Thyroid gland (tissue), 4 donors: ENCODE measurements at regions not wholly inside any gene's neighbourhood (a gene's known extent, or its start where the extent isn't known, plus 50 kb on each side); places are given as distances from the start of the nearest gene placed in this dataset.

Experiments used
- DNase-seq, 2 donors: peaks; one replicate each; pipeline ENCODE4 v3.0.0-alpha.2; 2019
- H3K27ac ChIP-seq, 3 donors: fragments of 200-600 bp; sonication (generic); 1 replicate in 2 of 3; 2 replicates in 1 of 3; pipeline ENCODE4 v1.5.1; 2016 to 2019; ENCODE audit warnings: mild to moderate bottlenecking in 1 of 3, moderate library complexity in 1 of 3
- H3K27me3 ChIP-seq: fragments of 200-600 bp; sonication (generic); one replicate; pipeline ENCODE4 v1.5.1; 2019
- H3K36me3 ChIP-seq, 2 donors: fragments of 200-600 bp; sonication (generic); one replicate each; pipeline ENCODE4 v1.5.1; 2016 to 2019
- H3K4me1 ChIP-seq, 2 donors: fragments of 200-600 bp; sonication (generic); one replicate each; pipeline ENCODE4 v1.5.1; 2017 to 2019
- H3K4me3 ChIP-seq, 3 donors: fragments of 200-600 bp; sonication (generic); replicated peaks in 1 of 3; 1 replicate in 2 of 3; 2 replicates in 1 of 3; pipeline ENCODE4 v1.5.1; 2016; ENCODE audit warnings: mild to moderate bottlenecking in 1 of 3
- H3K9me3 ChIP-seq: fragments of 200-600 bp; sonication (generic); one replicate; pipeline ENCODE4 v1.5.1; 2017
- POLR2A ChIP-seq, 2 donors: fragments of 450-650 bp; IDR thresholded peaks; one replicate each; pipeline ENCODE4 v1.6.1; 2017; ENCODE audit warnings: antibody characterized with exemption in 2 of 2, mild to moderate bottlenecking in 2 of 2, moderate library complexity in 1 of 2
- WGBS, 2 donors: methylation state at CpG; one replicate each; pipeline ENCODE4 v1.1.5; 2017; 5-methylcytosine and 5-hydroxymethylcytosine counted together
- intact Hi-C: fragments of 100-400 bp; cut with DNase I; formaldehyde crosslinking; loops from one replicate; pipeline ENCODE4 v1.15.1; 2023
- TF ChIP-seq, protein P1 (sequence below), 6 experiments: fragments of 200-600 bp in 3 of 6; fragments of 450-650 bp in 3 of 6; sonication (generic) in 3 of 6; IDR thresholded peaks; one replicate each; pipeline ENCODE4 v1.5.1; 2016 to 2019; ENCODE audit warnings: antibody characterized with exemption in 6 of 6, mild to moderate bottlenecking in 2 of 6, inconsistent platforms in 1 of 6, moderate library complexity in 1 of 6

DNA sequence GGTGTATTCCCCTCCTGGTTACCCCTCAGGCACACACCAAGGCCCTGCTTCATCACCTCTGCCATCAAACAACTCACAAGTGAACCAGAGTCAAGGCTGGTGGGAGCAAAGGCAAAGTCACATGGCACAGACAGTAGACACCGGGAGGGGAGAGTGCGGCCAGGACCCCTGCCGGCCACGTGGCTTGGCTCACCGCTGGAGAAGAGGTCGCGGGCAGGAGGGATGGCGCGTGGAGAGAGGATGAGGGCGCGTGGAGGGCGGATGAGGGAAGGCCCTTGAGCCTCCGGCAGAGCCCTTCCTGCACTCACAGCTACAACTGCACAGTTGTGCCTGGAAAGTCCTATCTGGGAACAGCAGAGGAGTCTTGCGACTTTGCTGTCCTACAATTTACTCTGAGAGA, 104.2 kb upstream of the ADRA2C start:
- no peak for TF ChIP-seq POLR2A (IDR thresholded peaks at IDR 0.05)
- TF ChIP-seq, protein P1, sequence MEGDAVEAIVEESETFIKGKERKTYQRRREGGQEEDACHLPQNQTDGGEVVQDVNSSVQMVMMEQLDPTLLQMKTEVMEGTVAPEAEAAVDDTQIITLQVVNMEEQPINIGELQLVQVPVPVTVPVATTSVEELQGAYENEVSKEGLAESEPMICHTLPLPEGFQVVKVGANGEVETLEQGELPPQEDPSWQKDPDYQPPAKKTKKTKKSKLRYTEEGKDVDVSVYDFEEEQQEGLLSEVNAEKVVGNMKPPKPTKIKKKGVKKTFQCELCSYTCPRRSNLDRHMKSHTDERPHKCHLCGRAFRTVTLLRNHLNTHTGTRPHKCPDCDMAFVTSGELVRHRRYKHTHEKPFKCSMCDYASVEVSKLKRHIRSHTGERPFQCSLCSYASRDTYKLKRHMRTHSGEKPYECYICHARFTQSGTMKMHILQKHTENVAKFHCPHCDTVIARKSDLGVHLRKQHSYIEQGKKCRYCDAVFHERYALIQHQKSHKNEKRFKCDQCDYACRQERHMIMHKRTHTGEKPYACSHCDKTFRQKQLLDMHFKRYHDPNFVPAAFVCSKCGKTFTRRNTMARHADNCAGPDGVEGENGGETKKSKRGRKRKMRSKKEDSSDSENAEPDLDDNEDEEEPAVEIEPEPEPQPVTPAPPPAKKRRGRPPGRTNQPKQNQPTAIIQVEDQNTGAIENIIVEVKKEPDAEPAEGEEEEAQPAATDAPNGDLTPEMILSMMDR (IDR thresholded peaks at IDR 0.05): no peak
- Histone ChIP-seq H3K4me1 (peaks cover 0 to 8% of the 10 kb centered on the region in 2 donors), H3K27me3 (no peaks in the 10 kb centered on the region), H3K9me3 (no peaks in the 10 kb centered on the region), H3K36me3 (no peaks in the 10 kb centered on the region), H3K4me3 (no peak overlapping the region), H3K27ac (no peak overlapping the region)
- intact Hi-C loops: no loop called here
- WGBS, 2 donors: 35 to 59% methylated on average over 14 of the region's 14 CpGs
- DNase-seq: no peak

DNA sequence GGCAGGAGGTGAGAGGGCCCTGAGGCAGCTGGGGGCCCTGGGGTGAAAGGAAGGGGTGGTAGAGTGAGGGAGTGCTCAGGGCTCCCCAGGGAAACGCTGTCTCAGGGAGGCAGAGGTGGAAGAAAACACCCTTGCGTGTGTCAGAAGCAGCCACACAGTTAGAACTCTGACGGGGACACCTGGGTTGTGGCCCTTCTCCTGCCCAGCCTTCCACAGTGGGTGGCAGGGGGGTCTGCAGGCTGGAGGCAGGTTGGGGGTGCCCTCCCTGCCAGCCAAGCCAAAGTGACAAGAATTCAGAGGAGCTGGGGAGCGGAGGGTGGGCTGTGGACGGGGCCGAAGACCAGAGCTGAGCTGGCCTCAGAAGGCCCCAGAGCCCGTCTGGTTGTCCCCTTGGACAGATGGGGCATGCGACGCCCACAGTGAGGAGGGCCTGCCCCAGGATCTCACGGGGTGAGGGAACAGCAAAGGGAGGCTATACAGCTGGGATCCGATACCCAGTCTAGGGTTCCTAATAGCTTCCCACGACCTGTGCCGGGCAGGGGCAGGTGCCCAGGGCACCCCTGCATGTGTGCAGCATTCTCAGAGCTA, 105.2 kb upstream of the ADRA2C start:
- no peak for DNase-seq
- H3K4me1 ChIP-seq: peaks cover 0 to 8% of the 10 kb centered on the region in 2 donors
- 93 to 95% methylated on average over 13 of the region's 13 CpGs for WGBS, 2 donors

GRCh38 chr4:3660086-3660927, 105.9 kb upstream of the ADRA2C start:
- Histone ChIP-seq H3K36me3 (no peaks in the 10 kb centered on the region), H3K4me1 (peaks cover 0 to 8% of the 10 kb centered on the region in 2 donors), H3K27ac (no peak overlapping the region), H3K27me3 (no peaks in the 10 kb centered on the region), H3K9me3 (no peaks in the 10 kb centered on the region), H3K4me3 (no peak overlapping the region)
- 61 to 75% methylated on average over 19 to 21 of the region's 23 CpGs for WGBS, 2 donors
- no peak for TF ChIP-seq POLR2A (IDR thresholded peaks at IDR 0.05)
- TF ChIP-seq, protein P1 (IDR thresholded peaks at IDR 0.05): no peak
- intact Hi-C loops: no loop called here
- DNase-seq: no peak

More for the DNA sequence above, 105.2 kb upstream of the ADRA2C start:
- H3K9me3 ChIP-seq: no peaks in the 10 kb centered on the region
- no peak overlapping the region for H3K27ac ChIP-seq
- intact Hi-C loops: no loop called here
- H3K36me3 ChIP-seq: no peaks in the 10 kb centered on the region
- no peak overlapping the region for H3K4me3 ChIP-seq
- no peaks in the 10 kb centered on the region for H3K27me3 ChIP-seq
- no peak for TF ChIP-seq POLR2A (IDR thresholded peaks at IDR 0.05)
- TF ChIP-seq, protein P1 (IDR thresholded peaks at IDR 0.05): no peak

DNA sequence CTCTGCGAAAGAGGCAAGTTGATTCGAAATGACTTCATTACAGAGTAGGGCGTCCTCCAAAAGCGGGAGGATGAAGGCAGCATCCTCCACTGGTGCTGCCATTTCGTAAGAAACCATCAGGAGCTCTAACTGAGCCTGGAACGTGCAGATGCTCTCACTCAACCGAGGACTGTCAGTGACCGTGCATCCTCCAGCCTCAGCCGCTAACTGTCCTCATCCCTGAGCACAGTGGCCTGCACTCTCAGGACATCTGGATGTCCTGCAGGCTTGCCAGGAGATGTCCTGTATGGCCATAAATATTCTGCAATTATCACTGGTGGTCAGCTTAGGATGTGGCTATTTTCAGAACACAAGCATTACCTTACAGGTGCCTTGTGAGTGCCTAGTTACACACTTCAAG, 107.1 kb upstream of the ADRA2C start:
- no peak overlapping the region for H3K4me3 ChIP-seq
- intact Hi-C loops: no loop called here
- H3K27me3 ChIP-seq: no peaks in the 10 kb centered on the region
- no peak for DNase-seq
- H3K4me1 ChIP-seq: peaks cover 0 to 8% of the 10 kb centered on the region in 2 donors
- H3K9me3 ChIP-seq: no peaks in the 10 kb centered on the region
- TF ChIP-seq, protein P1 (IDR thresholded peaks at IDR 0.05): no peak
- no peak for TF ChIP-seq POLR2A (IDR thresholded peaks at IDR 0.05)
- H3K36me3 ChIP-seq: no peaks in the 10 kb centered on the region
- H3K27ac ChIP-seq: no peak overlapping the region
- WGBS, 2 donors: 83 to 86% methylated on average over 9 of the region's 9 CpGs

DNA sequence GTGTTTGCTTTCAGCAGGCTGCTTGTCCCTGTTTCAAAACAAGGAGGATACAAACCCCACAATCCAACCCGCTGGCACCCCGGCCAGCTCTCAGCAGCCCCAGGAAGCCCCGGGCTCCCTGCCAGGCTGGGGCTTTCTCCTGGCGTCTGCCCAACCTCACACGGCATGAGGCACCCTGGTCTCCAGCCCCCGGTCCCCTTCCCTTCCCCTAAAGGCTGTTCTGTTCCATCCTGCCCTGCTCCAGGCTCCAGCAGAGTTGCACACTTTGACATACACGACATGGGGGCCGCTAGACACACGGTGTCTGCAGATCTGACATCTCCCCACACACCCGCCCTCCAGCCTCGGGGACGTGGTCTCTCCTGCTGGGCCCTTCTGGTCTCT, 107.7 kb upstream of the ADRA2C start:
- 44 to 51% methylated on average over 12 of the region's 12 CpGs for WGBS, 2 donors
- Histone ChIP-seq H3K9me3 (no peaks in the 10 kb centered on the region), H3K4me3 (no peak overlapping the region), H3K27ac (no peak overlapping the region), H3K4me1 (peaks cover 0 to 8% of the 10 kb centered on the region in 2 donors), H3K27me3 (no peaks in the 10 kb centered on the region), H3K36me3 (no peaks in the 10 kb centered on the region)
- intact Hi-C loops: no loop called here
- no peak for TF ChIP-seq POLR2A (IDR thresholded peaks at IDR 0.05)
- TF ChIP-seq, protein P1 (IDR thresholded peaks at IDR 0.05): no peak
- DNase-seq: no peak
